Stimulated activated naive CD8-positive, alpha-beta T cell treated with anti-CD3 and anti-CD28 coated beads, Interleukin-15, Interleukin-2, amounts not matched to agents 100 ng/mL and 50 ng/mL, for 24 hours (primary cell): ENCODE measurements at regions not wholly inside any gene's neighbourhood (a gene's known extent, or its start where the extent isn't known, plus 50 kb on each side); places are given as distances from the start of the nearest gene placed in this dataset.

Experiments used
- H3K27ac Mint-ChIP-seq: one replicate; pipeline ENCODE4 v1.8.0; 2021; ENCODE audit warnings: mild to moderate bottlenecking, mixed read lengths
- H3K27me3 Mint-ChIP-seq: one replicate; pipeline ENCODE4 v1.8.0; 2021; ENCODE audit warnings: mixed read lengths
- H3K36me3 Mint-ChIP-seq: one replicate; pipeline ENCODE4 v1.8.0; 2021; ENCODE audit warnings: low read depth, mixed read lengths
- H3K4me1 Mint-ChIP-seq: one replicate; pipeline ENCODE4 v1.8.0; 2021; ENCODE audit warnings: low read depth, mixed read lengths
- H3K4me3 Mint-ChIP-seq: one replicate; pipeline ENCODE4 v1.8.0; 2021; ENCODE audit warnings: mild to moderate bottlenecking, mixed read lengths
- H3K9me3 Mint-ChIP-seq: one replicate; pipeline ENCODE4 v1.8.0; 2021; ENCODE audit warnings: mixed read lengths

- H3K27ac Mint-ChIP-seq: no peak overlapping the region
These were observed 746.9 kb downstream of the TYW1 start for GRCh38 chr7:67743501-67743900.

GRCh38 chr7:67752227-67752626 lies 755.6 kb downstream of the TYW1 start:
- H3K27me3 Mint-ChIP-seq: no peaks in the 10 kb centered on the region
- H3K36me3 Mint-ChIP-seq: no peaks in the 10 kb centered on the region
- H3K9me3 Mint-ChIP-seq: peaks cover 17% of the 10 kb centered on the region
- no peak overlapping the region for H3K27ac Mint-ChIP-seq
- no peak overlapping the region for H3K4me3 Mint-ChIP-seq
- no peaks in the 10 kb centered on the region for H3K4me1 Mint-ChIP-seq

More at GRCh38 chr7:67743501-67743900, 746.9 kb downstream of the TYW1 start:
- no peaks in the 10 kb centered on the region for H3K36me3 Mint-ChIP-seq
- no peaks in the 10 kb centered on the region for H3K4me1 Mint-ChIP-seq
- H3K27me3 Mint-ChIP-seq: no peaks in the 10 kb centered on the region
- no peak overlapping the region for H3K4me3 Mint-ChIP-seq
- peaks cover 10% of the 10 kb centered on the region for H3K9me3 Mint-ChIP-seq

- no peaks in the 10 kb centered on the region for H3K36me3 Mint-ChIP-seq
- H3K27me3 Mint-ChIP-seq: no peaks in the 10 kb centered on the region
- no peaks in the 10 kb centered on the region for H3K4me1 Mint-ChIP-seq
- no peak overlapping the region for H3K27ac Mint-ChIP-seq
- peaks cover 21% of the 10 kb centered on the region for H3K9me3 Mint-ChIP-seq
- H3K4me3 Mint-ChIP-seq: no peak overlapping the region
These were observed 757.3 kb downstream of the TYW1 start for GRCh38 chr7:67753891-67754290.

- H3K27ac Mint-ChIP-seq: no peak overlapping the region
- peaks cover 21% of the 10 kb centered on the region for H3K9me3 Mint-ChIP-seq
- no peaks in the 10 kb centered on the region for H3K4me1 Mint-ChIP-seq
- H3K36me3 Mint-ChIP-seq: no peaks in the 10 kb centered on the region
- no peak overlapping the region for H3K4me3 Mint-ChIP-seq
- H3K27me3 Mint-ChIP-seq: no peaks in the 10 kb centered on the region
These were observed 758.0 kb downstream of the TYW1 start for GRCh38 chr7:67754651-67755050.

- H3K4me3 Mint-ChIP-seq: no peak overlapping the region
- no peaks in the 10 kb centered on the region for H3K27me3 Mint-ChIP-seq
- H3K4me1 Mint-ChIP-seq: no peaks in the 10 kb centered on the region
- H3K9me3 Mint-ChIP-seq: peaks cover 15% of the 10 kb centered on the region
- no peaks in the 10 kb centered on the region for H3K36me3 Mint-ChIP-seq
- H3K27ac Mint-ChIP-seq: no peak overlapping the region
These were observed 761.9 kb downstream of the TYW1 start for GRCh38 chr7:67758551-67758950.

- H3K4me1 Mint-ChIP-seq: no peaks in the 10 kb centered on the region
- no peaks in the 10 kb centered on the region for H3K27me3 Mint-ChIP-seq
- peaks cover 12% of the 10 kb centered on the region for H3K9me3 Mint-ChIP-seq
- no peaks in the 10 kb centered on the region for H3K36me3 Mint-ChIP-seq
- H3K4me3 Mint-ChIP-seq: no peak overlapping the region
- no peak overlapping the region for H3K27ac Mint-ChIP-seq
These were observed 764.3 kb downstream of the TYW1 start for GRCh38 chr7:67760971-67761370.

- peaks cover 12% of the 10 kb centered on the region for H3K9me3 Mint-ChIP-seq
- no peaks in the 10 kb centered on the region for H3K4me1 Mint-ChIP-seq
- no peaks in the 10 kb centered on the region for H3K27me3 Mint-ChIP-seq
- no peaks in the 10 kb centered on the region for H3K36me3 Mint-ChIP-seq
- H3K27ac Mint-ChIP-seq: no peak overlapping the region
- no peak overlapping the region for H3K4me3 Mint-ChIP-seq
These were observed 765.9 kb downstream of the TYW1 start for GRCh38 chr7:67762516-67762915.

- Mint-ChIP-seq H3K4me1 (no peaks in the 10 kb centered on the region), H3K27ac (no peak overlapping the region), H3K9me3 (peaks cover 7% of the 10 kb centered on the region)
These were observed 767.7 kb downstream of the TYW1 start for GRCh38 chr7:67764289-67764688.

GRCh38 chr7:67765481-67766175 lies 769.0 kb downstream of the TYW1 start:
- Mint-ChIP-seq H3K4me3 (no peak overlapping the region), H3K27me3 (no peaks in the 10 kb centered on the region), H3K36me3 (no peaks in the 10 kb centered on the region), H3K4me1 (no peaks in the 10 kb centered on the region), H3K9me3 (peaks cover 11% of the 10 kb centered on the region), H3K27ac (no peak overlapping the region)

More at GRCh38 chr7:67764289-67764688, 767.7 kb downstream of the TYW1 start:
- H3K27me3 Mint-ChIP-seq: no peaks in the 10 kb centered on the region
- no peak overlapping the region for H3K4me3 Mint-ChIP-seq
- H3K36me3 Mint-ChIP-seq: no peaks in the 10 kb centered on the region

- H3K27me3 Mint-ChIP-seq: no peaks in the 10 kb centered on the region
- no peaks in the 10 kb centered on the region for H3K4me1 Mint-ChIP-seq
- H3K36me3 Mint-ChIP-seq: no peaks in the 10 kb centered on the region
- H3K4me3 Mint-ChIP-seq: no peak overlapping the region
- peaks cover 8% of the 10 kb centered on the region for H3K9me3 Mint-ChIP-seq
- H3K27ac Mint-ChIP-seq: no peak overlapping the region
These were observed 770.3 kb downstream of the TYW1 start for GRCh38 chr7:67766906-67767410.

GRCh38 chr7:67771846-67772605 lies 775.4 kb downstream of the TYW1 start:
- H3K27me3 Mint-ChIP-seq: no peaks in the 10 kb centered on the region
- no peaks in the 10 kb centered on the region for H3K36me3 Mint-ChIP-seq
- H3K4me1 Mint-ChIP-seq: no peaks in the 10 kb centered on the region
- peaks cover 4% of the 10 kb centered on the region for H3K9me3 Mint-ChIP-seq
- H3K27ac Mint-ChIP-seq: no peak overlapping the region
- no peak overlapping the region for H3K4me3 Mint-ChIP-seq

GRCh38 chr7:67773081-67773480 lies 776.4 kb downstream of the TYW1 start:
- no peak overlapping the region for H3K4me3 Mint-ChIP-seq
- peaks cover 4% of the 10 kb centered on the region for H3K9me3 Mint-ChIP-seq
- H3K4me1 Mint-ChIP-seq: no peaks in the 10 kb centered on the region
- H3K27ac Mint-ChIP-seq: no peak overlapping the region
- H3K36me3 Mint-ChIP-seq: no peaks in the 10 kb centered on the region
- H3K27me3 Mint-ChIP-seq: no peaks in the 10 kb centered on the region

GRCh38 chr7:67777119-67777518 lies 780.5 kb downstream of the TYW1 start:
- Mint-ChIP-seq H3K27ac (no peak overlapping the region), H3K9me3 (peaks cover 16% of the 10 kb centered on the region), H3K27me3 (no peaks in the 10 kb centered on the region), H3K4me3 (no peak overlapping the region), H3K4me1 (no peaks in the 10 kb centered on the region), H3K36me3 (no peaks in the 10 kb centered on the region)

- no peak overlapping the region for H3K4me3 Mint-ChIP-seq
- H3K27ac Mint-ChIP-seq: no peak overlapping the region
- no peaks in the 10 kb centered on the region for H3K36me3 Mint-ChIP-seq
- peaks cover 19% of the 10 kb centered on the region for H3K9me3 Mint-ChIP-seq
- no peaks in the 10 kb centered on the region for H3K27me3 Mint-ChIP-seq
- H3K4me1 Mint-ChIP-seq: no peaks in the 10 kb centered on the region
These were observed 785.2 kb downstream of the TYW1 start for GRCh38 chr7:67781841-67782240.

GRCh38 chr7:67786021-67786420 lies 789.4 kb downstream of the TYW1 start:
- H3K36me3 Mint-ChIP-seq: no peaks in the 10 kb centered on the region
- H3K4me1 Mint-ChIP-seq: no peaks in the 10 kb centered on the region
- no peak overlapping the region for H3K4me3 Mint-ChIP-seq
- no peak overlapping the region for H3K27ac Mint-ChIP-seq
- no peaks in the 10 kb centered on the region for H3K27me3 Mint-ChIP-seq
- H3K9me3 Mint-ChIP-seq: peaks cover 19% of the 10 kb centered on the region
